ENCODE measurements at regions not wholly inside any gene's neighbourhood (a gene's known extent, or its start where the extent isn't known, plus 50 kb on each side); places are given as distances from the start of the nearest gene placed in this dataset.

DNA sequence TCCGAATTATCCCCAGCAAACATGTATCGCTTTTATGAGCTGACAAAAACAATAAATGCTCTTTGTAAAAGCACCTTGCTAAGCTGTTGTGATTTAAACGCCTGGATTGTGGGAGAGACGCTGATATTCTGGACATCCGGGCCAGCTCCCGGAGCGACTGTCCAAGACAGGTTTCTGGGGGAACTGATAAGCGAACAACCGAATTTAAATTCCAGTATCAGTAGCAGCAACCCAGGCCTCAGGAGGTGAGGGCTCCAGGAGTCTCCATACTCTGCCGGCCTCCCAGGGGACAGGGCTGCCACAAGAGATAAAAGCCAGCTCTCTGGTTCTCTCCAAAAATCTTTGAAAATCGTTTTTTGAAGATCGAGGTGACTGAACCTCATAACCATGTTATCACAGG is 50.3 kb upstream of the VSTM2B start:
- H3K9ac ChIP-seq: no peak overlapping the region
- no peaks in the 10 kb centered on the region for H3F3A ChIP-seq (ENCODE audit: insufficient read depth)
- H3K4me2 ChIP-seq (ENCODE audit: unreplicated experiment): no peak overlapping the region
- no peaks in the 10 kb centered on the region for H4K20me1 ChIP-seq (ENCODE audit: insufficient read depth)
- TF ChIP-seq EZH2phosphoT487 (IDR thresholded peaks at IDR 0.05; ENCODE audit: insufficient read depth, low read depth) (no peak), EZH2 (IDR thresholded peaks at IDR 0.05; ENCODE audit: insufficient read depth, poor library complexity, severe bottlenecking) (no peak)
- H2AFZ ChIP-seq: no peak overlapping the region
- DNase-seq: no peak
- H3K79me2 ChIP-seq (ENCODE audit: insufficient read depth): no peaks in the 10 kb centered on the region
- H3K9me2 ChIP-seq (ENCODE audit: insufficient read depth): no peaks in the 10 kb centered on the region
- H3K27me3 ChIP-seq (replicated peaks; ENCODE audit: insufficient read depth): 0 out of 2 replicates have a peak, but pooled peaks cover 5% of the 10 kb centered on the region
- no peaks in the 10 kb centered on the region for H3K9me3 ChIP-seq (ENCODE audit: low read depth)
- in situ Hi-C loops (cut with MboI): no loop called here
- no peak overlapping the region for H3K4me3 ChIP-seq
- H3K36me3 ChIP-seq (ENCODE audit: low read depth): no peaks in the 10 kb centered on the region
- 45 to 55% methylated on average over 12 of the region's 12 CpGs for WGBS, 2 experiments (ENCODE audit: low coverage in 1 of 2, low lambda C conversion rate in 2 of 2, missing lambda C conversion rate in 2 of 2)
- no peaks in the 10 kb centered on the region for H3K4me1 ChIP-seq (ENCODE audit: insufficient read depth)
- H3K27ac ChIP-seq: no peak overlapping the region
